KMS-11 (cell line): ENCODE measurements at regions not wholly inside any gene's neighbourhood (a gene's known extent, or its start where the extent isn't known, plus 50 kb on each side); places are given as distances from the start of the nearest gene placed in this dataset.

Experiments
- H2AFZ ChIP-seq: fragments of 200-600 bp; sonication (generic); 2 replicates; pipeline ENCODE4 v1.6.1; 2016; ENCODE audit warnings: antibody characterized with exemption, mixed run types, low read depth
- H3K27ac ChIP-seq: fragments of 200-600 bp; sonication (generic); 2 replicates; pipeline ENCODE4 v1.6.1; 2016; ENCODE audit warnings: mild to moderate bottlenecking, mixed run types
- H3K27me3 ChIP-seq: fragments of 200-600 bp; sonication (generic); 2 replicates; pipeline ENCODE4 v1.6.1; 2017; ENCODE audit warnings: mild to moderate bottlenecking, low read depth, mixed run types, moderate library complexity; ENCODE audit not compliant: insufficient read depth
- H3K36me3 ChIP-seq: fragments of 200-600 bp; sonication (generic); 2 replicates; pipeline ENCODE4 v1.6.1; 2017; ENCODE audit warnings: mild to moderate bottlenecking, mixed run types; ENCODE audit not compliant: insufficient read depth
- H3K4me1 ChIP-seq: fragments of 200-600 bp; sonication (generic); 2 replicates; pipeline ENCODE4 v1.6.1; 2016; ENCODE audit warnings: mild to moderate bottlenecking, low read depth, mixed run types; ENCODE audit not compliant: poor library complexity, severe bottlenecking
- H3K4me2 ChIP-seq: fragments of 200-600 bp; sonication (generic); 2 replicates; pipeline ENCODE4 v1.7.0; 2016; ENCODE audit warnings: mild to moderate bottlenecking, mixed run types
- H3K4me3 ChIP-seq: fragments of 200-600 bp; sonication (generic); IDR thresholded peaks from 2 replicates; pipeline ENCODE4 v1.6.1; 2017; ENCODE audit warnings: low read depth, low read length, mixed read lengths; ENCODE audit not compliant: insufficient read depth
- H3K79me2 ChIP-seq: fragments of 200-600 bp; sonication (generic); 2 replicates; pipeline ENCODE4 v1.6.1; 2016; ENCODE audit warnings: low read depth, mixed run types; ENCODE audit not compliant: insufficient read depth
- H3K9ac ChIP-seq: fragments of 200-600 bp; sonication (generic); 2 replicates; pipeline ENCODE4 v1.6.1; 2016; ENCODE audit warnings: mild to moderate bottlenecking, mixed run types
- H4K20me1 ChIP-seq: fragments of 200-600 bp; sonication (generic); 2 replicates; pipeline ENCODE4 v1.6.1; 2016; ENCODE audit warnings: mild to moderate bottlenecking, mixed run types; ENCODE audit not compliant: insufficient read depth
- CTCF ChIP-seq: fragments of 200-600 bp; sonication (generic); conservative IDR thresholded peaks from 2 replicates; pipeline ENCODE4 v1.6.1; 2017; ENCODE audit warnings: low read depth, mild to moderate bottlenecking, antibody characterized with exemption, low read length, moderate library complexity, mixed read lengths

- no peaks in the 10 kb centered on the region for H3K27me3 ChIP-seq
- H3K4me1 ChIP-seq = no peaks in the 10 kb centered on the region
- H3K9ac ChIP-seq = no peak overlapping the region
- H4K20me1 ChIP-seq = no peaks in the 10 kb centered on the region
- H2AFZ ChIP-seq = no peak overlapping the region
- no peak overlapping the region for H3K27ac ChIP-seq
- H3K36me3 ChIP-seq = no peaks in the 10 kb centered on the region
- H3K4me3 ChIP-seq = no peak overlapping the region
- no peak for TF ChIP-seq CTCF
- no peak overlapping the region for H3K4me2 ChIP-seq
- no peaks in the 10 kb centered on the region for H3K79me2 ChIP-seq
Observed at GRCh38 chr16:73797115-73797514, 499.5 kb upstream of the PSMD7 start.

- H3K27me3 ChIP-seq = no peaks in the 10 kb centered on the region
- no peak overlapping the region for H3K9ac ChIP-seq
- H2AFZ ChIP-seq = no peak overlapping the region
- no peak overlapping the region for H3K4me3 ChIP-seq
- H3K4me1 ChIP-seq = no peaks in the 10 kb centered on the region
- no peak overlapping the region for H3K4me2 ChIP-seq
- TF ChIP-seq CTCF = no peak
- H3K27ac ChIP-seq = no peak overlapping the region
- no peaks in the 10 kb centered on the region for H3K79me2 ChIP-seq
- no peaks in the 10 kb centered on the region for H3K36me3 ChIP-seq
- no peaks in the 10 kb centered on the region for H4K20me1 ChIP-seq
Observed at GRCh38 chr16:73796241-73796640, 500.4 kb upstream of the PSMD7 start.

- no peaks in the 10 kb centered on the region for H3K79me2 ChIP-seq
- no peak overlapping the region for H2AFZ ChIP-seq
- no peaks in the 10 kb centered on the region for H3K4me1 ChIP-seq
- H3K27me3 ChIP-seq = no peaks in the 10 kb centered on the region
- H3K4me2 ChIP-seq = no peak overlapping the region
- no peak overlapping the region for H3K27ac ChIP-seq
- no peak for TF ChIP-seq CTCF
- H4K20me1 ChIP-seq = no peaks in the 10 kb centered on the region
- no peak overlapping the region for H3K4me3 ChIP-seq
- no peak overlapping the region for H3K9ac ChIP-seq
- H3K36me3 ChIP-seq = no peaks in the 10 kb centered on the region
Observed at GRCh38 chr16:73794994-73795393, 501.6 kb upstream of the PSMD7 start.

GRCh38 chr16:73793871-73794437 lies 502.7 kb upstream of the PSMD7 start:
- Histone ChIP-seq H3K27me3 (no peaks in the 10 kb centered on the region), H3K36me3 (no peaks in the 10 kb centered on the region), H3K4me1 (no peaks in the 10 kb centered on the region), H4K20me1 (no peaks in the 10 kb centered on the region), H3K27ac (no peak overlapping the region), H3K4me2 (no peak overlapping the region), H2AFZ (no peak overlapping the region), H3K4me3 (no peak overlapping the region), H3K9ac (no peak overlapping the region), H3K79me2 (no peaks in the 10 kb centered on the region)
- no peak for TF ChIP-seq CTCF
